ENCODE measurements at regions not wholly inside any gene's neighbourhood (a gene's known extent, or its start where the extent isn't known, plus 50 kb on each side); places are given as distances from the start of the nearest gene placed in this dataset.

DNA sequence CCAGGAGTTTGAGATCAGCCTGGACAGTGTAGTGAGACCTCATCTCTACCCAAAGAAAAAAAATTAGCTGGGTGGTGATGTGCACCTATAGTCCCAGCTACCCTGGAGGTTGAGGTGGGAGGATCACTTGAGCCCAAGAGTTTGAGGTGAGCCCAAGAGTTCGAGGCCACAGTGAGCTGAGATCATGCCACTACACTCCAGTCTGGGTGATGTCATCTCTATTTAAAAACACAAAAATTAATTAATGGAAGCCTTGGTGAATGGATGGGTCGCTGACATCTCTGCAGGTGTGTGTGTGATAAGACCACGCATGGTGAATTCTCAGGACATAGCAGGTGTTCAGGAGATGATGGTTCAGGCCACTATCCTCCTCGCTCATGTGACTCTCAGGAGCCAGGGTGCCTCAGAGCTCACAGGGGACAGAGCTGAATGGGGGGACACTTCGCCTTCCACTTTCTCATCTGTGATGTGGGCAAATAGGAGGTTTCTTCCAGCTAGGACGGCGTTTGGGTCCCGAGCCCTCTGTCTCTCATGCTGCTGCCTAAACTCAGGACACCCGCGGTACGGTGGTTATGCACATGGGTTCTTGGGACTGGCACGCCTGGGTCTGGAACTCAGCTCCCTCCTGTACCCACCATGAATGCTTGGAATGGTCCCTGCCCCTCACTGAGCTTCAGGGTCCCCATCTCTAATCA, 113.4 kb upstream of the ZBTB40 start:
- no peak overlapping the region for H3K4me2 ChIP-seq (ENCODE audit: low read length)
- H3K36me3 ChIP-seq (ENCODE audit: control insufficient read depth, low read length): no peaks in the 10 kb centered on the region
- no peaks in the 10 kb centered on the region for H4K20me1 ChIP-seq (ENCODE audit: control insufficient read depth, insufficient read depth, low read depth, low read length)
- H3K9me3 ChIP-seq (ENCODE audit: control insufficient read depth, insufficient read depth, low read length): no peaks in the 10 kb centered on the region
- H3K4me3 ChIP-seq (ENCODE audit: low read length): no peak overlapping the region
- no peaks in the 10 kb centered on the region for H3K9me2 ChIP-seq (replicated peaks; ENCODE audit: control insufficient read depth, low read length)
- H3K27ac ChIP-seq (ENCODE audit: low read depth, low read length): no peak overlapping the region
- H3K27me3 ChIP-seq (ENCODE audit: control insufficient read depth, low read length): no peaks in the 10 kb centered on the region
- no peak for TF ChIP-seq EZH2phosphoT487 (IDR thresholded peaks at IDR 0.05; ENCODE audit: borderline replicate concordance, low read length)
- TF ChIP-seq, protein P1, sequence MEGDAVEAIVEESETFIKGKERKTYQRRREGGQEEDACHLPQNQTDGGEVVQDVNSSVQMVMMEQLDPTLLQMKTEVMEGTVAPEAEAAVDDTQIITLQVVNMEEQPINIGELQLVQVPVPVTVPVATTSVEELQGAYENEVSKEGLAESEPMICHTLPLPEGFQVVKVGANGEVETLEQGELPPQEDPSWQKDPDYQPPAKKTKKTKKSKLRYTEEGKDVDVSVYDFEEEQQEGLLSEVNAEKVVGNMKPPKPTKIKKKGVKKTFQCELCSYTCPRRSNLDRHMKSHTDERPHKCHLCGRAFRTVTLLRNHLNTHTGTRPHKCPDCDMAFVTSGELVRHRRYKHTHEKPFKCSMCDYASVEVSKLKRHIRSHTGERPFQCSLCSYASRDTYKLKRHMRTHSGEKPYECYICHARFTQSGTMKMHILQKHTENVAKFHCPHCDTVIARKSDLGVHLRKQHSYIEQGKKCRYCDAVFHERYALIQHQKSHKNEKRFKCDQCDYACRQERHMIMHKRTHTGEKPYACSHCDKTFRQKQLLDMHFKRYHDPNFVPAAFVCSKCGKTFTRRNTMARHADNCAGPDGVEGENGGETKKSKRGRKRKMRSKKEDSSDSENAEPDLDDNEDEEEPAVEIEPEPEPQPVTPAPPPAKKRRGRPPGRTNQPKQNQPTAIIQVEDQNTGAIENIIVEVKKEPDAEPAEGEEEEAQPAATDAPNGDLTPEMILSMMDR (IDR thresholded peaks at IDR 0.05; ENCODE audit: low read depth, low read length, poor library complexity, severe bottlenecking): no peak
- no peaks in the 10 kb centered on the region for H3K4me1 ChIP-seq (ENCODE audit: control insufficient read depth, low read length)
- H3K79me2 ChIP-seq (ENCODE audit: control insufficient read depth, low read length): no peaks in the 10 kb centered on the region
- H3F3A ChIP-seq (ENCODE audit: control insufficient read depth, insufficient read depth): no peaks in the 10 kb centered on the region

- Histone ChIP-seq H3K27me3 (ENCODE audit: control insufficient read depth, low read length) (no peaks in the 10 kb centered on the region), H3K27ac (ENCODE audit: low read depth, low read length) (no peak overlapping the region), H3K9me2 (replicated peaks; ENCODE audit: control insufficient read depth, low read length) (no peaks in the 10 kb centered on the region), H3F3A (ENCODE audit: control insufficient read depth, insufficient read depth) (no peaks in the 10 kb centered on the region), H3K4me2 (ENCODE audit: low read length) (no peak overlapping the region), H3K4me1 (ENCODE audit: control insufficient read depth, low read length) (no peaks in the 10 kb centered on the region), H3K9me3 (ENCODE audit: control insufficient read depth, insufficient read depth, low read length) (no peaks in the 10 kb centered on the region), H3K79me2 (ENCODE audit: control insufficient read depth, low read length) (no peaks in the 10 kb centered on the region), H4K20me1 (ENCODE audit: control insufficient read depth, insufficient read depth, low read depth, low read length) (no peaks in the 10 kb centered on the region), H3K4me3 (ENCODE audit: low read length) (no peak overlapping the region), H3K36me3 (ENCODE audit: control insufficient read depth, low read length) (no peaks in the 10 kb centered on the region)
- TF ChIP-seq, protein P1 (IDR thresholded peaks at IDR 0.05; ENCODE audit: low read depth, low read length, poor library complexity, severe bottlenecking): no peak
- no peak for TF ChIP-seq EZH2phosphoT487 (IDR thresholded peaks at IDR 0.05; ENCODE audit: borderline replicate concordance, low read length)
Observed at GRCh38 chr1:22339237-22339636, 112.4 kb upstream of the ZBTB40 start.

- Histone ChIP-seq H3K4me2 (ENCODE audit: low read length) (no peak overlapping the region), H3K4me1 (ENCODE audit: control insufficient read depth, low read length) (no peaks in the 10 kb centered on the region), H3K4me3 (ENCODE audit: low read length) (no peak overlapping the region), H3F3A (ENCODE audit: control insufficient read depth, insufficient read depth) (no peaks in the 10 kb centered on the region), H4K20me1 (ENCODE audit: control insufficient read depth, insufficient read depth, low read depth, low read length) (no peaks in the 10 kb centered on the region), H3K9me3 (ENCODE audit: control insufficient read depth, insufficient read depth, low read length) (no peaks in the 10 kb centered on the region), H3K27ac (ENCODE audit: low read depth, low read length) (no peak overlapping the region), H3K9me2 (replicated peaks; ENCODE audit: control insufficient read depth, low read length) (no peaks in the 10 kb centered on the region), H3K27me3 (ENCODE audit: control insufficient read depth, low read length) (no peaks in the 10 kb centered on the region), H3K79me2 (ENCODE audit: control insufficient read depth, low read length) (no peaks in the 10 kb centered on the region), H3K36me3 (ENCODE audit: control insufficient read depth, low read length) (no peaks in the 10 kb centered on the region)
- TF ChIP-seq, protein P1 (IDR thresholded peaks at IDR 0.05; ENCODE audit: low read depth, low read length, poor library complexity, severe bottlenecking): no peak
- TF ChIP-seq EZH2phosphoT487 (IDR thresholded peaks at IDR 0.05; ENCODE audit: borderline replicate concordance, low read length): no peak
Observed at GRCh38 chr1:22340066-22340465, 111.6 kb upstream of the ZBTB40 start.
